HG02610 (cell line): ENCODE measurements at regions not wholly inside any gene's neighbourhood (a gene's known extent, or its start where the extent isn't known, plus 50 kb on each side); places are given as distances from the start of the nearest gene placed in this dataset.

Source experiments
- ATAC-seq: cut with Tn5 transposase; IDR thresholded peaks from one replicate; pipeline ENCODE4 v1.9.1; 2021; ENCODE audit warnings: mild to moderate bottlenecking, moderate library complexity; ENCODE audit not compliant: unreplicated experiment

DNA sequence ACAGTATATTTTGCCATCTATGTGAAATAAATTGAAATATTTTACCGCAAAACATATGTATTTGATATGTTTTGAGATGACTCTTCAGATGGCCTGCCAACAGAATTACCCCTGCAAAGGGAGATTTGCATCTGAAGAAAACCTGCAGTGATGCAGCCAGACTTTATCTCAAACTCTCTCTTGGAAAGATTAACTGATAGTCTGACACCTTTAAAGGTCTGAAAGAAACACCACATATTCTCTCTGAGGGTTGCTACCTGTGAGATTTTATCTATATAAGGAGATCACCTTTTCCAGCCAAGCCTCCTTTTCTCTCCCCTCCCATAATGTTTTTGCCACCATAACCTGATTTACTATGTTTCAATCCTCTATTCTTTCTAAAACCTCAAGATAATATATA, 1106.3 kb upstream of the IGFBP7 start:
- ATAC-seq, result no peak

DNA sequence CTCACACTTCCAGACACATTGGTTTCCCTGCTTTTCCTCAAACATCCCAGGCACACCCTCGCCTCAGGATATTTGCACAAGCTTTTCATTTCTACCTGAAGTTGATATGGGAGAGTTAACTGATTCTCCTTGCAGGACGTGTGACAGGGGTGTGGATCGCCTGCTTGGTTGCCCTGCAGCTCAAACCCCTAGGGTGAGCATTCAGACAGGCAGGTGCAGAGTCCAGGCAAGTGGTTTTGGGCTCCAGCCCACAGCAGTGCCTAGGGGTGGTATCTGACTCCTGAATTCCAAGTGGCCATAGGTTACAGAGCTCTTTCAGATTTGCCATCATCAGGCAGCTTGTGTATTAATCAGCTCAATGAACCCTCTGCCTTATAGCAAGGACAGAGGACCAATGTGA, 1104.2 kb upstream of the IGFBP7 start:
- no peak for ATAC-seq

DNA sequence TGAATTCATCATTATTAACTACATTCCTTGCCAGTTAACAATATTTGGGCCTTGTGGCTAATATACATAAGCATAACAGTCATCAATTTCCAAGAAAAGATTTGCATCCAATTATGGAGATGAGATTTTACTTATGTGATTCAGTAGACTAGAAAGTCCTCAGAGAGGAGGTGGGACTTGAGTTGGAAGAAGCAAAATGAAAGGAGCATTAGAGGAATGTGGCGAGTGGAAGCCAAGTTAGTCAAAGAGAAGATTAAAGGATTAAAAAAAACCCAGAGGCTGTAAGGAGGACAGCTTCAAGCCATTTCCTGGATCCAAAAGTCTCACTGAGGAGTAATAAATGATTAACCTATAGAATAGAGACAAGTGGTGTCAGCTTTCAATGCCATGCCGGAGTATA, 1099.4 kb upstream of the IGFBP7 start:
- no peak for ATAC-seq

DNA sequence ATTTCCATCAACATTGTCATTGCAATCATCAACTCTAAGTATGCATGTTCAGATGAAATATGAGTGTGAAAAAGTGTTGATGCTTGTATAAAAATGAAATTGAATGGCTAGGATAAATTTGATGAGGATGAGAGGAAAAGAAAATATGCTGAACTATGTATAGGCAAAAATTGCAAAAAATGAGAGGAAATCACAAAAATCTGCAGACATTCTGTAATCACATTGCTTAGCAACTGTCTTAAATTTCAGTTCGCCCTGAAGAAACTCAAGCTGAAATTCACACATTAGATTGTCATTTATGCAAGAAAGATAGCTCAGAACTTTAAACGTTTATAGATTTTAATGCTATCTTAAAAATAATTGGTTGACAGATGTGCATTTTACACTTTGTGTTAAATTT, 1098.8 kb upstream of the IGFBP7 start:
- ATAC-seq, result no peak

DNA sequence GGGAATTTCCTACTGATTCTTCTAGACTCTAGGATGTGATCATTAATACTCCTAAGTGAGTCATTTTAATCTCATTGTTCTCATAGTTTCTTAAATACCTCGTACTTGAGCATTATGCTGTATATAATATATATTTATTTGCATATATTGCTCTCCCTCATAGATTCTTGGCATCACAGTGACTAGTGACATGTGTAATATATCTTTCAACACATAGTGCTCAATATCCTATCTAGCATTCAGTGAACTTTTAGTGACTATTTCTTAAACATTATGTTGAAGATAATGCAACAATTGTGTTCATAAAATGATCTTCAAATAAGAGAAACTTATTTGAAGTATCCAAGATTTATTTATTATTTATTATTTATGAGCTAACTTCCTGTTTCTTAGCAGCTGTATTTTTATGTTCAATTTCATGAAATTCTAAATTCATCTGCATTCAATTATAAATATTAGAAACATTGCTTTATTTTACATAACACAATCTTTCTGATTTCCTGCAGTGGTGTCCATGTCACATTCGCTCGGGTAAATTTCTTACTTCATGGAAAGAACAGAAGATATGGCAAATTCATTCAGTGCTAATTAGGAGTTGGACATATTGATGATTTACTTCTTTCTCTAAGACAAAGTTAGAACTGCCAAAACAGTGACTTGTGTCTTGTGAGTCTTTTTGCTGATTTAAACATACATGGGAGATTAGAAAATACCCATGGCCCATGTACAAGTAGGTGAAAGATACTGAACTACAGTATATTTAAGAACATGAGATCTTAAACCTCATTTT, 1095.5 kb upstream of the IGFBP7 start:
- no peak for ATAC-seq

DNA sequence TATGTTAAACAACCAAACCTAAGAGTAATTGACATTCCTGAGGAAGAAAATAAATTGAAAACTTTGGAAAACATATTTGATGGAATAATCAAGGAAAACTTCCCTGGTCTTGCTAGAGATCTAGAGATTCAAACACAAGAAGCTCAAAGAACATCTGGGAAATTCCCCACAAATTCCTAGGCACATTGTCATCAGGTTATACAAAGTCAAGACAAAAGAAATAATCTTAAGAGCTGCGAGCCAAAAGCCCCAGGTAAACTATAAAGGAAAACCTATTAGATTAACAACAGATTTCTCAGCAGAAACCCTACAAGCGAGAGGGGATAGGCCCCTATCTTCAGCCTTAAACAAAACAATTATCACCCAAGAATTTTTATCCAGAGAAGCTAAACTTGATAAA, 1082.0 kb upstream of the IGFBP7 start:
- no peak for ATAC-seq

DNA sequence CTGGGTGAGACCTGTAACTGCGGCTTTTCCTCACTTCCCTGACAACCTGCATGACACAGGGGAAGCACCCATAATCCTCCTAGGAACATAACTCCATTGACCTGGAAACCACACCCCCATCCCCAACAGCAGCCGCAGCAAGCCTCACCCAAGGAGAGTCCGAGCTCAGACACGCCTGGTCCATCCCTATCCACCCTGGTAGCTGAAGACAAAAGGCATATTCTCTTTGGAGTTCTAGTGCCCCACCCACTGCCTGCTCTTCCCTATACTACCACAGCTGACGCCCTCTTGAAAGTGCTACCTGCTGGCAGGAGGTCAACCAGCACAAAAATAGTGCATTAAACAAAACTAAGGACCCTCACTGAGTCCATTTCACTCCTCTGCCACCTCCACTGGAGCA, 1080.9 kb upstream of the IGFBP7 start:
- no peak for ATAC-seq

DNA sequence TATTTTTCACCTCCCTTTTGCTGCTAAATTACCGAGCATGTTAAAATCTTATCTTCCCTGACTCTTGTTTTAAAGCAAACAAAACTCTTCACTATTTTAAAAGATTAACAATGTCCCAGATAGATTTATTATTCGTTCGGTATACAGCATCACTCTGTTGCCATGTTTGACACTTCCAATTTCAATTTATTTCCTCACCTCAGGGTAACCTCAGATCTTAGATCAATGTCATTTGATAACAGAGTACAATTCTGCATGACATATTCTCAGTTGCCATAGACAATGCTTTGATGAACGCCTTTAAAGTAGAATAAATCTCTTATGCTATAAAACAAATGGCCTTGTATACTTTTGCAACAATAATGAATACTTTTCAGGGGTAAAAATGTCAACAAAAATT, 1078.1 kb upstream of the IGFBP7 start:
- no peak for ATAC-seq

DNA sequence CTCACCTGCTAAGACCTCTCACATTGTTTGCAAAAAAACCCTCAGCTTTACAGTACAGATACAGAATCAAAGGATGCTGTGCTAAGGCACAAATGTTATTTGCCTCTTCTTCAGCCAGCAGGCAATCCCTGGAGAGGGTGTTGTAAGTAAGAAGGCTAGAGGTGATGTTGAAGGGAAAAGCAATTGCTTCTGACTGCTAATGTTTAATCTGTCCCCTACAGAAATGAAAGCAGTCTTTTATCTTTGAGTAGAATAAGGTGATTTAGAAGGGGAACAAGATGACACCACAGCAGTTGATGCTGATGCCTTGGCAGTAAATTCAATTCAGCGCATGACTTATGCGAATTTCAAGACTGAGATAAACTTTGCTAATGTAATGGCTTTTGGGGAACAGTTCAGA, 1064.8 kb upstream of the IGFBP7 start:
- ATAC-seq, result no peak

DNA sequence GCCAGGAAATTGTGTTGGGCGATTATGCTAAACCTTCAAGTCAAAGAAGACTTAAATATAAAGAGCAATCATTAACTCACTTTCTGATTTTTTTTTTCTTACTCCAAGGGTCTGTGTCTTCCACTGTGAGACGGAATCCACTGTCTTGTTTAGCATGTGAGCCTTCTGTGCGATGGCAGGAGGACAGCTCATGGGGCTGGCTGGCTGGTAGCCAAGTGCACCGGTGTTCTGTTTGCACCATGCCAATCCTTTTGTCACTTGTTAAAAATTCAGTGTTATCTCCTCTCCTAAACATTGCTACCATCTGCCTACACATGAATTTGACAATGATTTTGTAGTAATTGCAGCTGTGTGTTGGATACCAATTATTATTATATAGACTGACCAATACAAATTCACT, 1056.3 kb upstream of the IGFBP7 start:
- no peak for ATAC-seq

DNA sequence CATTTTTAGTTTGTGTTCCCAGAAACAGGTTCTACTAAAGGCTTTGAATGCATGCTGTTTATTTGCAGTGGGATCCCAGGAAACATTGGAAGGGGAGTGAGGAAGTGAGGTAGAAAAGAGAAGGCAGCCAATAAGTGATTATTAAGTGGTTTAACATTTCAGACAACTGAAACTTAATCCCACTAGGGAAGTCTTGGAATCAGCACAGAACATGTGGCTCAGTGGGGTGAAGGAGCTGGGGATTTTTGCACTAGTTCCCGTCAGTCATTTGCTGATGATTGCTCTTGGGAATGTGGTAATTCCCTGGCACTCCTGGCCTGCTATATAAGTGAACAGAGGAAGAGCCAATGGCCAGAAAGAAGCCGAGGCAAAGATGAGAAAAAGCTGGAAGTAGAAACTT, 1053.0 kb upstream of the IGFBP7 start:
- no peak for ATAC-seq

DNA sequence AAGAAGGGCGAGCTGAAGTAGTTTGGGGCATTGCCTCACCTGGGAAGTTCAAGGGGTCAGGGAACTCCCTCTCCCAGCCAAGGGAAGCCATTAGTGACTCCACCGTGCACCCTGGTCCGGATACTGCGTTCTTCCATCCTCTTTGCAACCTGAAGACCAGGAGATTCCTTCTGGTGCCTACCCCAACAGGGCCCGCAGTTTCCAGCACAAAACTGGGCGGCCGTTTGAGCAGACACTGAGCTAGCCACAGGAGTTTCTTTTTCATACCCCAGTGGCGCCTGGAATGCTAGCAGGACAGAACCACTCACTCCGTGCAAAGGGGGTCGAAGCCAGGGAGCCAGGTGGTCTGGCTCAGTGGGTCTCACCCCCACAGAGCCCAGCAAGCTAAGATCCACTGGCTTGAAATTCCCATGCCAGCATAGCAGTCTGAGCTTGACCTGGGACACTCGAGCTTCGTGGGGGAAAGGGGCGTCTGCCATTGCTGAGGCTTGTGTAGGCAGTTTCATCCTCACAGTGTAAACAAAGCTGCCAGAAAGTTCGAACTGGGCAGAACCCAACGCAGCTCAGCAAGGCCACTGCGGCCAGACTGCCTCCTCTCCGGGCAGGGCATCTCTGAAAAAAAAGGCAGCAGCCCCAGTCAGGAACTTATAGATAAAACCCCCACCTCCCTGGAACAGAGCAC, 1039.4 kb upstream of the IGFBP7 start:
- ATAC-seq, result no peak

DNA sequence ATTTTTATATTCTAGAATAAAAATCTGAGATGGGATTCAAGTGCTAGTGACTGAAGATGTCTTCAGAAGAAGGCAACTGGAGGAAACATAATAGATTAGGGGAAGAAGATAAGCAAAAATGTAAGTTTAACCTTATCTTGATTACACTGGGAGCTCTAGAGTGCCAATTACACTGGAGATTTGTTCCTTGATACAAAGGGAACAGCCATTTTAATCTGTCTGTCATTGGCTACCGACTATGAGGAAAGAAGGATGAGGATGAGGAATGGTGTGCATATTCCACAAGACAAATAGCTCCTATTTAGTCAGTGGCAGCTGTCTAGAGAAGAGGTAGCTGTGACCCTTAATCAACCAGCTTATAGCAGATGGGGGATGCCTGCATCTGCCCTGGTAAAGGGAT, 1034.5 kb upstream of the IGFBP7 start:
- ATAC-seq, result no peak

DNA sequence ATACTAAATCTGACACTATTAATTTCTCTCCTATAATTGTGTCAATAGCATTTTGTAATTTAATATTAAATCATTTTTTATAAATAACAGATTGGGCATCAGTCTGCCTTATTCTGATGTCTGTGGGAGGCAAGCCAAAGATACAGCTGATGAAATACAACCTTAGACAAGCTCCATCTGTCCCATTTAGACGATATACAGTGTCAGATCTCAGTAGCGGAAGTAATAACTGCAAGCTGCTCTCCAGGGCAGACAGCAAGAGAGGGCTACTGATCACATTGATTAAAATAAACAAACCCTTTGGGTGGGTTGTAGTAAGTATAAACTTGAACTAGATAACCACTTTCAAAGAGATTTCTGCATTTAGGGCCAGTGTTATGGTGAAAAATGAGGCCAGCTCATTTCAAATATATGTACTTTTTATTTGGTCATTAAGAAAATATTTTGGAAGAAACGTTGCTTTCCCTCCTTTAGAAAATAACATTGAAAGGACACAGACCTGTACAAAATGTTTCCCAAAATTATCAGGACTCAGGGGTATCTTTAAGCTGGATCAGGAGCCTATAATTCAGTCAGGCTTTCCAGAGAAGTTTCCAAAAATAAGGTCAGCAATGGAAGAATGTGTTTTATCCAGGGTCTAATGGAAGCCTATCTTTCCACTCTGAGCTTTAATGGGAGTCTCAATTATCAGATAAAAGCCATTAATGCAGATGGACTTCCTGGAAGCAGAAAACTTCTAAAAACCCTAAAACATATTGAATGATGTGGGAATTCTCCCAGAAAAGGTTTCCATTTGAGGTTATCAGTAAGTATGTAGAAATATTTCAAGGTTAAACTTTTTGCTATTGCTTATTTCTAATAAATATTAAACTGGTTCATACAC, 1028.8 kb upstream of the IGFBP7 start:
- ATAC-seq, result no peak

DNA sequence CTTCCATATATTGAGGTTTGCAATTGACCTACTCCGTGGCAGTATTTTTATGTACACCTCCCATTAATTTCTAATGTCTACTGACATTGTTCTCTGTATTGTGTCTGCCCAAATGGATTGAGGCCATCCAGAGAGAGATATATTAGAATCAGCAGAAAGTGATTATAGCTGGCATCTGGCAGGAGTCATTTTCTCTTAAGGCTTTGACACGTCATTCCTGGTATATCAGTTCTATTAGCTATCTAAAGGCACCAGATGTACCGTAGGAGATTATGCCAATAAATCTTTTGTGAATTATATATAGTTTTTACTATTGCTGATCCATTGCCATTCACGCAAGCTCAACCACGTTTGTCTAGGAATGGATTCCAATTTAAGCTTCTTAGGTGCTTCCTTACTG, 1026.4 kb upstream of the IGFBP7 start:
- ATAC-seq, result no peak

DNA sequence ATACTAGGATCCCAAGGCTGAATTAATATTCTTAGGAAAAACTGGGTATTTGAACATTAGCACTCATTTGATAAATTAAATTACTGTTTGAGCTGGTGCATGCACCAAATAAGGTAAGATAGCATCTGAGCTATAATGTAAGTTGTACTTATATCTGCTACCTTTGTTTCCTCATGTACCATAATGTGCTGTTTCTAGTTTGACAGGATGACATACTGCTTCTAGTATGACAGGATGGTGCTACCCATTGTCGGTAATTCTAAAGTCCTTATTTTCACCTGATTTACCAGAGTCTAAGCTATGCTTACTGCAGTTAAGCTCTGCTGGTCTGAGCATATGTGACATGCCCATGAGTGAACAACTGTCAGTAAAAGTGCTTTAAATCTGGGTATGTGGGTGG, 1017.5 kb upstream of the IGFBP7 start:
- ATAC-seq, result no peak

DNA sequence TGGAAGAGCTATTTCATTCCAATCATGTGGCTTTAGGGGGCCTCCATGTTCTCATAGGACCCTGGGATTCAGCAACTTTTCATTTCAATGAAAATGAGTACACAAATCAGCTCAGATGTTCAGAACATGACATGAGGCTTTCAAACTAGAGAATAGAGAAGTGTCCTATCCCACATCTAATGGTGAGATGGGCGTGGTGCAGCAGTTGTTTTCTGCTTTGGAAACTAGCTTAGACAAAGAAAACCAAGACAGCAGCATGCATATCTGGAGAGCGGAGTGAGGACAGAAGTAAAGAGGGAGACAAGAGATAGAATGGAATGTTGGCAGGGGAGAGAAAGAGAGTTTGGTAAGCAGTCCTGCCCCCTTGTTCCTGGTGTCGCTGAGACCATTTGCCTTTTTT, 1009.1 kb upstream of the IGFBP7 start:
- no peak for ATAC-seq

DNA sequence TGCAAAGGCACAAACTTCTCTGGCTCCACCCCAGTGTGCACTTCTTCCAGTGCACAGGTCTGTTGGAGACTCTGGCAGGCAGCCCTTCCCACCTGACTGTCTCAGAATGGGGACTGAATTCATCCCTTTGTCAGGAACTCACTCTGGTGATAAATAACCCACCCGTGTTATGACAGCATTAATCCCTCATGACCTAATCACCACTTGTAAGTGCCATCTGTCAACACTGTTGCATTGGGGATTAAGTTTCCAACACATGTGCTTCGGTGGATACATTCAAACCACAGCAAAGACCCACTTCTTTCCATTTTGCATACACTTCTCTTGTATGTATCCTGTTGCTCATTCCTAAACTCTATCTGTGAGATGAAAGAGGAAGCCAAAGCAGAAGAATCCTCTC, 1002.9 kb upstream of the IGFBP7 start:
- ATAC-seq, result peak; percentile 68

DNA sequence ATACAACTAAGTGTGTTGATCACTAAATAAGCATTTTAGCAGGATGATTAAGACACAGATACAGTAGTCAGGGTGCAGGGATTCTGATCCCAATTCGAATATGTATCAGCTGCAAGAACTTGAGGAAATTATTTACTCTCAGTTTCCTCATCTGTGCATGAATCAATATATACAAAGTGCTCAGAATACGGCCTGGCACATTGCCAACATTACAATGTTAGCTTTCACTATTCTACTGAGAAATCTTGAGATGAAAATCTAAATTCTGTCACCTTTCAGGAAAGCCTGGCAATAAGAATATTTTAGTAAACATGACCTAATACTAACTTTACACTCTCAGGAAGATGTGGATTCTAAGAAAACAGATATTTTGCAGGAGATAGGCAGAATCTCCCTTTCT, 1001.6 kb upstream of the IGFBP7 start:
- ATAC-seq, result no peak

DNA sequence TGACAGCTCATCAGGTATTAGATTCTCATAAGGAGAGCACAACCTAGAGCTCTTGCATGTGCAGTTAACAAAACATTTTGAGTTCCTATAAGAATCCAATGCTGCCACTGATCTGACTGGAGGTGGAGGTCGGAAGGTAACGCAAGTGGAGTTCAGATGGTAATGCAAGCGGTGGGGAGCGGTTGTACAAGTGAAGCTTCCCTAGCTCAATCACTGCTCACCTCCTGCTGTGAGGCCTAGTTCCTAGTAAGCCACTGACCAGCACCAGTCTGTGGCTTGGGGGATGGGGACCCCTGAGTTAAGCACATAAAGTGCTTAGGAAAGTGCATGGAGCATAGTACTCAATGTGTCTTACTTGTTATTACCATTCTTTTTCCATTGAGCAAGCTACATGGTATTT, 983.2 kb upstream of the IGFBP7 start:
- no peak for ATAC-seq

DNA sequence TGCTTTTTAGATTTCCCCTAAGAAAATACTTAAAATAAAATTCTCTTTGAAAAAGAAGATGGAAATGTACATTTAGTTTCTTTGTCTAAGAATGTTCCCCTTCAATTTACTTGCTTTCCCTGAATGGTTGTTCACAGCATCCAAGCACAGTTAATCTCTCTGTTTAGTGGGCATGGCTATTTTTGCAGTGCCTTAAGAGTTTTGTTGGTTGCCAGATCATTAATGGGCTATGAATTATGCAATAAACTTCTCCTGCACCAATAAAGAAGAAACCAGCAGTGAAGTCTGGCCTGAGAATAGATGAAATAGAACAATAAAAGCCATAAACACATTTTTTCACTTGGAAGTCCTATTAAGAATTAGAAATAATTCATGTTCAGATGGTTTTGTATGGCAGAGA, 980.4 kb upstream of the IGFBP7 start:
- no peak for ATAC-seq

DNA sequence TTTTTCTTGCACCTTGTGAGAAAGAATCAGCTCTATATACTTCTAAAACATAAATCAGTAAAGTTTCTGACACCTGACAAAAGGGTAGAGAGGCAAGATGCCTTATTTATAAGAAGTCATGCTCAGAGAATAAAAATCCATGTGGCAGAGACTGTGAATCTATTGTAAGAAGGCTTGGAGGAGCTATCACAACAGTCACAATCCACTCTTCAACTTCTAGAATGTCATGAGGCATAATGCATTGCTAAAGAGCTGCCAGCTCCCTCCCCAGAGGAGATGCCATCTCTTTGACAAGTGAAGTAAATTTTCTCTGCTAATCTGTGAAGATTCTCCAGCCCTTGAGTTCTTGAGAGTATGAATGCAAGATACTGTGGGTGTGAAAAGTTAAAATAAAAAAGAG, 971.2 kb upstream of the IGFBP7 start:
- ATAC-seq, result no peak
